Naive thymus-derived CD4-positive, alpha-beta T cell (primary cell): ENCODE measurements at regions not wholly inside any gene's neighbourhood (a gene's known extent, or its start where the extent isn't known, plus 50 kb on each side); places are given as distances from the start of the nearest gene placed in this dataset.

ENCODE experiments used
- ATAC-seq: fragments of 150-1000 bp; cut with Tn5 transposase; 2 replicates; pipeline ENCODE4 v1.10.0; 2021; ENCODE audit warnings: mild to moderate bottlenecking, moderate library complexity
- CTCF ChIA-PET: fragments of 350-600 bp; sonication (Branson Sonifier 250); formaldehyde crosslinking; loops from one replicate; lab custom pipeline; 2021; ENCODE audit warnings: antibody characterized with exemption; lab: Charles Lee
- POLR2A ChIA-PET: fragments of 350-600 bp; sonication (Branson Sonifier 250); formaldehyde crosslinking; loops from one replicate; lab custom pipeline; 2021; ENCODE audit warnings: antibody characterized with exemption, inconsistent platforms; lab: Charles Lee
- DNase-seq, 9 donors: peaks; one replicate each; pipeline versions ENCODE4 v3.0.0 to v3.0.0-alpha.2; 2020 to 2022; ENCODE audit warnings: mixed read lengths in 1 of 9
- H3K27ac ChIP-seq: one replicate; pipeline ENCODE4 v1.7.0; 2013; ENCODE audit warnings: mild to moderate bottlenecking, low read depth, low read length, moderate library complexity
- H3K27me3 ChIP-seq, 2 donors: one replicate each; pipeline ENCODE4 v1.7.0; 2013; ENCODE audit warnings: low read length in 2 of 2, mild to moderate bottlenecking in 2 of 2, moderate library complexity in 2 of 2; ENCODE audit not compliant: control insufficient read depth in 2 of 2, insufficient read depth in 2 of 2
- H3K36me3 ChIP-seq, 3 experiments: 1 replicate in 2 of 3; 2 replicates in 1 of 3; pipeline ENCODE4 v1.7.0; 2013; ENCODE audit warnings: low read length in 3 of 3, mild to moderate bottlenecking in 3 of 3, moderate library complexity in 1 of 3; ENCODE audit not compliant: insufficient read depth in 3 of 3, control insufficient read depth in 2 of 3
- H3K4me1 ChIP-seq, 2 donors: one replicate each; pipeline ENCODE4 v1.7.0; 2013; ENCODE audit warnings: low read length in 2 of 2, mild to moderate bottlenecking in 2 of 2, moderate library complexity in 1 of 2; ENCODE audit not compliant: control insufficient read depth in 2 of 2, insufficient read depth in 2 of 2
- H3K4me3 ChIP-seq: 2 replicates; pipeline ENCODE4 v1.7.0; 2013; ENCODE audit warnings: mild to moderate bottlenecking, low read length
- H3K9me3 ChIP-seq, 3 experiments: 1 replicate in 2 of 3; 2 replicates in 1 of 3; pipeline ENCODE4 v1.7.0; 2013; ENCODE audit warnings: low read length in 3 of 3; ENCODE audit not compliant: control insufficient read depth in 2 of 3
- H3K27ac Mint-ChIP-seq, 9 donors: one replicate each; pipeline ENCODE4 v1.8.0; 2020 to 2022; ENCODE audit warnings: mixed read lengths in 9 of 9, mild to moderate bottlenecking in 8 of 9, moderate library complexity in 5 of 9, inconsistent platforms in 2 of 9
- H3K27me3 Mint-ChIP-seq, 5 donors: one replicate each; pipeline ENCODE4 v1.8.0; 2021 to 2022; ENCODE audit warnings: mixed read lengths in 5 of 5, mild to moderate bottlenecking in 1 of 5
- H3K36me3 Mint-ChIP-seq, 5 donors: one replicate each; pipeline ENCODE4 v1.8.0; 2020 to 2022; ENCODE audit warnings: mixed read lengths in 5 of 5, mild to moderate bottlenecking in 3 of 5, inconsistent platforms in 1 of 5
- H3K4me1 Mint-ChIP-seq, 7 donors: one replicate each; pipeline ENCODE4 v1.8.0; 2020 to 2022; ENCODE audit warnings: mixed read lengths in 7 of 7, mild to moderate bottlenecking in 3 of 7, inconsistent platforms in 1 of 7
- H3K4me3 Mint-ChIP-seq, 10 donors: one replicate each; pipeline ENCODE4 v1.8.0; 2020 to 2022; ENCODE audit warnings: mild to moderate bottlenecking in 10 of 10, mixed read lengths in 10 of 10, moderate library complexity in 6 of 10, inconsistent platforms in 2 of 10
- H3K9me3 Mint-ChIP-seq, 11 donors: one replicate each; pipeline ENCODE4 v1.8.0; 2020 to 2022; ENCODE audit warnings: mixed read lengths in 11 of 11, mild to moderate bottlenecking in 4 of 11, inconsistent platforms in 1 of 11, moderate library complexity in 1 of 11
- intact Hi-C, 2 donors: fragments of 100-400 bp; cut with micrococcal nuclease; formaldehyde crosslinking; loops; one replicate each; pipeline ENCODE4 v1.15.1; 2023

DNA sequence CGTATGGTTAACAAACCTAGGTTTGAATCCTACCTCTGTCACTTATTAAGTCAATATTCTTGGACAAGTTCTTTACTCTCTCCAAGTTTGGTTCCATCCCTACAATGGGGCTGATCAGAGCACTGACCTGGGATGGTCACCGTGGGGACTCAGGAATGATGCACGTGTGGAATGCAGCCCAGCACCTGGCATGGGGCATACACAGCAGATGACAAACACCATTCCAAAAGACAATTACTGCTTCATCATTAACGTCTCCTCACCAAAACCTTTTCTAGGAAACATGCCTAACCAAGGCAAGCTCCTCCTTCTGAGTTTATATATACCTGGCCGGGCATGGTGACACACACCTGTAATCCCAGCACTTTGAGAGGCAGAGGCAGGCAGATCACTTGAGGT is 532.9 kb upstream of the ID2 start:
- CTCF ChIA-PET = no interaction called here
- H3K9me3 Mint-ChIP-seq = peaks cover 0 to 4% (median 0%) of the 10 kb centered on the region in 11 donors
- no peaks in the 10 kb centered on the region for H3K27me3 ChIP-seq
- POLR2A ChIA-PET = no interaction called here
- H3K9me3 ChIP-seq = no peaks in the 10 kb centered on the region
- peaks cover 0 to 11% (median 0%) of the 10 kb centered on the region in 5 donors for H3K36me3 Mint-ChIP-seq
- no peak overlapping the region for H3K4me3 Mint-ChIP-seq
- no peak overlapping the region for H3K27ac Mint-ChIP-seq
- H3K4me3 ChIP-seq = no peak overlapping the region
- H3K27me3 Mint-ChIP-seq = no peaks in the 10 kb centered on the region
- H3K36me3 ChIP-seq = no peaks in the 10 kb centered on the region
- DNase-seq (no peak), ATAC-seq (no peak)
- intact Hi-C loops = no loop called here
- H3K4me1 ChIP-seq = no peaks in the 10 kb centered on the region
- H3K27ac ChIP-seq = no peak overlapping the region
- peaks cover 0 to 33% (median 8%) of the 10 kb centered on the region in 7 donors for H3K4me1 Mint-ChIP-seq

GRCh38 chr2:8149985-8150539 is 531.8 kb upstream of the ID2 start:
- Mint-ChIP-seq H3K9me3 (peaks cover 0 to 6% (median 0%) of the 10 kb centered on the region in 11 donors), H3K4me3 (no peak overlapping the region), H3K4me1 (peaks cover 0 to 30% (median 8%) of the 10 kb centered on the region in 7 donors), H3K27me3 (no peaks in the 10 kb centered on the region), H3K36me3 (peaks cover 0 to 13% (median 0%) of the 10 kb centered on the region in 5 donors), H3K27ac (no peak overlapping the region)
- DNase-seq (no peak), ATAC-seq (no peak)
- Histone ChIP-seq H3K27ac (no peak overlapping the region), H3K4me1 (no peaks in the 10 kb centered on the region), H3K36me3 (no peaks in the 10 kb centered on the region), H3K4me3 (no peak overlapping the region), H3K27me3 (no peaks in the 10 kb centered on the region), H3K9me3 (no peaks in the 10 kb centered on the region)
- ChIA-PET POLR2A (no interaction called here), CTCF (no interaction called here)
- intact Hi-C loops = no loop called here

- no peaks in the 10 kb centered on the region for H3K27me3 Mint-ChIP-seq
- Histone ChIP-seq H3K9me3 (no peaks in the 10 kb centered on the region), H3K27ac (no peak overlapping the region), H3K4me3 (no peak overlapping the region), H3K36me3 (no peaks in the 10 kb centered on the region), H3K27me3 (no peaks in the 10 kb centered on the region), H3K4me1 (no peaks in the 10 kb centered on the region)
- ChIA-PET CTCF (no interaction called here), POLR2A (no interaction called here)
- H3K4me3 Mint-ChIP-seq = no peak overlapping the region
- H3K4me1 Mint-ChIP-seq = peaks cover 0 to 25% (median 8%) of the 10 kb centered on the region in 7 donors
- peaks cover 0 to 14% (median 0%) of the 10 kb centered on the region in 11 donors for H3K9me3 Mint-ChIP-seq
- DNase-seq (no peak), ATAC-seq (no peak)
- H3K27ac Mint-ChIP-seq = no peak overlapping the region
- H3K36me3 Mint-ChIP-seq = peaks cover 0 to 17% (median 0%) of the 10 kb centered on the region in 5 donors
- intact Hi-C loops = no loop called here
Measured at GRCh38 chr2:8151888-8152287, 530.0 kb upstream of the ID2 start.

- CTCF ChIA-PET = no interaction called here
- Mint-ChIP-seq H3K4me1 (peaks cover 0 to 25% (median 8%) of the 10 kb centered on the region in 7 donors), H3K36me3 (peaks cover 0 to 20% (median 0%) of the 10 kb centered on the region in 5 donors), H3K9me3 (peaks cover 0 to 18% (median 0%) of the 10 kb centered on the region in 11 donors), H3K27ac (no peak overlapping the region), H3K27me3 (no peaks in the 10 kb centered on the region), H3K4me3 (peak overlapping the region in 1 of 10 donors; percentile 1)
- no peak overlapping the region for H3K4me3 ChIP-seq
- no peaks in the 10 kb centered on the region for H3K4me1 ChIP-seq
- no peaks in the 10 kb centered on the region for H3K27me3 ChIP-seq
- POLR2A ChIA-PET = no interaction called here
- intact Hi-C loops = no loop called here
- H3K9me3 ChIP-seq = no peaks in the 10 kb centered on the region
- ATAC-seq (peak; percentile 20), DNase-seq (no peak)
- H3K27ac ChIP-seq = no peak overlapping the region
- H3K36me3 ChIP-seq = no peaks in the 10 kb centered on the region
Measured at GRCh38 chr2:8152392-8153257, 529.2 kb upstream of the ID2 start.

DNA sequence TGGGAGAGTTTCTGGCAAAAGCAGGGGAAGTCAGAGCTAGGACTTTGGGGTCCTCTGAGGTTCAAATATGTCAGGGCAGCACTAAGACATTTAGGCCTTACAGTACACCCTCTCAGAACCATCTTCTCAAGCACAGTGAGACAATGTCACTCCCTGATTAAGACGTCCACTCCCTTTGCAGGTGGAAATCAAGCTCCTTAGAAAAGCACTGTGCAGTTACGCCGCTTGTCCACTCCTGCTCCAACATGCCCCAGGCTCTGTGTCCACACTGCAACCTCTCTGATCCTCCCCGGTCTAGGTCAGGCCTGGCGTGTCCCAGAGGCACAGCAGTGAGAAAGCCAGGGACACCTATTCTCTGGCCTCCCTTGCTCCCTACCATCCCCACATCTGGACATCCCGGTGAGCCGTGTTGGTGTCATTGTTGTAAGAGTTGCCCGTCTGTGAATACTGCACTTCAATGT is 528.6 kb upstream of the ID2 start:
- Mint-ChIP-seq H3K4me1 (peaks cover 0 to 25% (median 8%) of the 10 kb centered on the region in 7 donors), H3K27ac (no peak overlapping the region)

DNA sequence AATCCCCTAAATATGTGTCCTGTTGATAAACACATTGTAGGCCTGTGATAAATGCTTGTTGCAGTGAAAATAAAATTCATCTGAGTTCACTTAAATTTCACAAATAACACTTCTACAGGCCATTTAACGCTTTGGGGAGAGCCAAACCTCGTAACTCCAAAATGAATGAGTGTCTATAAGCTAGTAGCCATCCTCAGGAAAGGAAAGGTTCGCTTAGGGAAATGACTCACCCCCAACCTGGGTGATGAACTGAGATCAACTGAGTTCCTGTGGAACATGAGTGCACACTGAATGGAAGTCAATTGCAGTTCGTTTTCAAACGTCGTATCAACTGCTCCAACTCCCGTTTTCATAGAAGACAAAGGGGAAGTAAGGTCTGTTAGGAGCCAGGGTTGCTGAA is 527.6 kb upstream of the ID2 start:
- Mint-ChIP-seq H3K4me1 (peaks cover 0 to 23% (median 8%) of the 10 kb centered on the region in 7 donors), H3K36me3 (peaks cover 0 to 23% (median 0%) of the 10 kb centered on the region in 5 donors), H3K27ac (peak overlapping the region in 1 of 9 donors; percentile 4), H3K9me3 (peaks cover 0 to 20% (median 0%) of the 10 kb centered on the region in 11 donors), H3K27me3 (no peaks in the 10 kb centered on the region), H3K4me3 (no peak overlapping the region)
- no peak for DNase-seq
- no peak overlapping the region for H3K27ac ChIP-seq
- H3K4me1 ChIP-seq = no peaks in the 10 kb centered on the region
- CTCF ChIA-PET = no interaction called here
- intact Hi-C loops = no loop called here
- POLR2A ChIA-PET = no interaction called here
- no peaks in the 10 kb centered on the region for H3K9me3 ChIP-seq
- H3K27me3 ChIP-seq = no peaks in the 10 kb centered on the region
- no peak for ATAC-seq
- H3K4me3 ChIP-seq = no peak overlapping the region
- no peaks in the 10 kb centered on the region for H3K36me3 ChIP-seq

More for the DNA sequence above, 528.6 kb upstream of the ID2 start:
- Mint-ChIP-seq H3K9me3 (peaks cover 0 to 20% (median 0%) of the 10 kb centered on the region in 11 donors), H3K36me3 (peaks cover 0 to 23% (median 0%) of the 10 kb centered on the region in 5 donors), H3K4me3 (no peak overlapping the region), H3K27me3 (no peaks in the 10 kb centered on the region)
- POLR2A ChIA-PET = no interaction called here
- CTCF ChIA-PET = no interaction called here
- no peaks in the 10 kb centered on the region for H3K9me3 ChIP-seq
- ATAC-seq = no peak
- H3K27ac ChIP-seq = no peak overlapping the region
- no peak overlapping the region for H3K4me3 ChIP-seq
- H3K27me3 ChIP-seq = no peaks in the 10 kb centered on the region
- no peak for DNase-seq
- H3K36me3 ChIP-seq = no peaks in the 10 kb centered on the region
- intact Hi-C loops = no loop called here
- no peaks in the 10 kb centered on the region for H3K4me1 ChIP-seq
